ENCODE measurements at regions not wholly inside any gene's neighbourhood (a gene's known extent, or its start where the extent isn't known, plus 50 kb on each side); places are given as distances from the start of the nearest gene placed in this dataset.

DNA sequence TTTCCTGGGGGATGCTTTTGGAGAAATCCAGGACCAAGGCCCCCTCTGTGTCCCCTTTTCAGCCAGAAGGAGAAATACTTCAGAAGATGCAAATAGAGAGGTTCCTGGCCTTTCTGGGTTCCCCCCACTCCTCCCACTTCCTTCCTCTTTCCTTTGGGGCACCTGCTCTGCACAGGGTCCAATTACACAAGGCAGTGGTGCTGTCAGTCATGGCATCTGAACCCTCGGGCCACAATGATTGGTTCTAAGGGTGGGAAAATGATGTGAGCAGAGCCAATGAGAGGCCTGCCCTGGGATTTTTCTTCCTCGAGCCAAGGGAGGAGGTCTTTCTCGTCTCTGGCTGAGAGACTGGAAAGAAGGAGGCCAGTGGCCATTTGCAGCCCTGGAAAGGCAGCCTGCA is 282.2 kb downstream of the NPHP4 start:
- Histone ChIP-seq H3K4me3 (no peak overlapping the region), H3K9me3 (no peaks in the 10 kb centered on the region), H3K4me1 (no peaks in the 10 kb centered on the region), H3K27me3 (no peaks in the 10 kb centered on the region), H3K27ac (no peak overlapping the region), H3K36me3 (no peaks in the 10 kb centered on the region)
- DNase-seq (ENCODE audit: low spot score in 2 of 2) = no peak
- TF ChIP-seq, protein P1, sequence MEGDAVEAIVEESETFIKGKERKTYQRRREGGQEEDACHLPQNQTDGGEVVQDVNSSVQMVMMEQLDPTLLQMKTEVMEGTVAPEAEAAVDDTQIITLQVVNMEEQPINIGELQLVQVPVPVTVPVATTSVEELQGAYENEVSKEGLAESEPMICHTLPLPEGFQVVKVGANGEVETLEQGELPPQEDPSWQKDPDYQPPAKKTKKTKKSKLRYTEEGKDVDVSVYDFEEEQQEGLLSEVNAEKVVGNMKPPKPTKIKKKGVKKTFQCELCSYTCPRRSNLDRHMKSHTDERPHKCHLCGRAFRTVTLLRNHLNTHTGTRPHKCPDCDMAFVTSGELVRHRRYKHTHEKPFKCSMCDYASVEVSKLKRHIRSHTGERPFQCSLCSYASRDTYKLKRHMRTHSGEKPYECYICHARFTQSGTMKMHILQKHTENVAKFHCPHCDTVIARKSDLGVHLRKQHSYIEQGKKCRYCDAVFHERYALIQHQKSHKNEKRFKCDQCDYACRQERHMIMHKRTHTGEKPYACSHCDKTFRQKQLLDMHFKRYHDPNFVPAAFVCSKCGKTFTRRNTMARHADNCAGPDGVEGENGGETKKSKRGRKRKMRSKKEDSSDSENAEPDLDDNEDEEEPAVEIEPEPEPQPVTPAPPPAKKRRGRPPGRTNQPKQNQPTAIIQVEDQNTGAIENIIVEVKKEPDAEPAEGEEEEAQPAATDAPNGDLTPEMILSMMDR (IDR thresholded peaks at IDR 0.05) = no peak
- intact Hi-C loops (cut with DNase I) = no loop called here

DNA sequence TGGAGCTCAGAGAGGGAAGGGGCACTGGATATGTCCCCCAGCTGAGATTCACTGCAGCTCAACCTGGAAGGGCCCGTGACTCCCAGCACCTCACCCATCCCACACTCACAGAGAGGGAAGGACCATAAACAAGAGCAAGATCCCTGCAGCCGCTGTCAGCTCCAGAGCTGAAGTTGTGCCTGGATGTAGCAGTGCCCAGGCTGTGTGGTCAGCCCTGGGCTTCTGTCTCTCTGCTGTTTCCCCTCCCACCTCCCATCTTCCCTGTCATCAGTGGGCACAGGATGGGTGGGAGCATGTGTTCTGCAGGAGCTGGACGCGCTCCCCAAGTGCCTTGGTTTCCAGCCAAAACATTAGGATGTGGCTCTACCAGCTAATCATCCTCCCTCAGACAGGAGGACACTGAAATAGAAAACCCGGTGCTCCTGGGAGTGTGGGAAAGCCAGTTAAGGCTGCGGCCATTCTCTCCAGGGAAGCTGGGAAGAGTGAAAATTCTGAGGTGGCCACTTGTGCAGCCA is 282.7 kb downstream of the NPHP4 start:
- Histone ChIP-seq H3K27ac (no peak overlapping the region), H3K9me3 (no peaks in the 10 kb centered on the region), H3K36me3 (no peaks in the 10 kb centered on the region), H3K27me3 (no peaks in the 10 kb centered on the region), H3K4me3 (no peak overlapping the region), H3K4me1 (no peaks in the 10 kb centered on the region)
- TF ChIP-seq, protein P1 (IDR thresholded peaks at IDR 0.05) = no peak
- DNase-seq (ENCODE audit: low spot score in 2 of 2) = no peak
- intact Hi-C loops (cut with DNase I) = no loop called here

DNA sequence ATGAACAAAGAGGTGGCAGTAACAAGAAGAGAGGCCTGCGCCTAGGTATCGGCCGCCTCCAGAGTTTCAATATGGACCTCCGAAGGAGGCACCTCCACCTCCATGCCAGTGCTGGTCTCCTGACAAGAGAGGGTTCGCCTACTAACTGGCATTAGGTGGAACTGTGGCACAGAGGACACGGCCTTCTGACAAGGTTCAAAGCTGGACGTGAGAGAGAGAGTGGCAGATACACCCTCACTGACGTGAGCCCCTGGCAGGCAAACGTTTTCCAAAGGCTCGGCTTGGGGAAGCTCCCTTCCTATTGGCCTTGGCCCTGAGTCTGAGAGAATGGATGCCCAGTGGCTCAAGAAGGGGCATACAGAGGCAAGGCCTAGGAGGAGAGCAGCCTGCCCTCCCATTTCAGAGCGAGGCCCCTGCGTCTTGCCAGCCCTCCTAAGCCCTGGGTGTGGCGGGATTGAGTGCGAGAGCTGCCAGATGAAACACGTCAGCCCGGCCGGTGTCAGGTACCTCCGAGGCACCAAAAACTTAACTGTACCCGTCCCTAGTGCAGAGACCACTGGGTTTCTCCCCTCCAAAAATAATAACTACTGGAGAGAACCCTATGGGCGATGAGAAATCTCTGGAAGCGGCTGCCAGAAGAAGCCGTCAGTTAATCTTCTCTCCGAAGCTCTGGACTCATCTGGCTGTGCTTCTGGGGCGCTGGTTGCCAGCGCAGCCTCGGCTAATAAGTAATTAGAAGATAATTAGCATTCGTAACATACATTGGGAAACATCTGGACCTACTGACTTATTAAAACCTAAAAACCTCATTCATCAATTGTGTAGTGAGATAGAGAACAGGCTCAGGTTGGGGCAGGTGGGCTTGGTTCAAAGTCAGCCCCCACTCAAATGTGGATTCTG is 283.6 kb downstream of the NPHP4 start:
- DNase-seq (ENCODE audit: low spot score in 2 of 2) = no peak
- intact Hi-C loops (cut with DNase I) = no loop called here
- no peaks in the 10 kb centered on the region for H3K36me3 ChIP-seq
- H3K27me3 ChIP-seq = no peaks in the 10 kb centered on the region
- no peaks in the 10 kb centered on the region for H3K9me3 ChIP-seq
- no peak overlapping the region for H3K27ac ChIP-seq
- no peaks in the 10 kb centered on the region for H3K4me1 ChIP-seq
- H3K4me3 ChIP-seq = no peak overlapping the region
- TF ChIP-seq, protein P1 (IDR thresholded peaks at IDR 0.05) = no peak

DNA sequence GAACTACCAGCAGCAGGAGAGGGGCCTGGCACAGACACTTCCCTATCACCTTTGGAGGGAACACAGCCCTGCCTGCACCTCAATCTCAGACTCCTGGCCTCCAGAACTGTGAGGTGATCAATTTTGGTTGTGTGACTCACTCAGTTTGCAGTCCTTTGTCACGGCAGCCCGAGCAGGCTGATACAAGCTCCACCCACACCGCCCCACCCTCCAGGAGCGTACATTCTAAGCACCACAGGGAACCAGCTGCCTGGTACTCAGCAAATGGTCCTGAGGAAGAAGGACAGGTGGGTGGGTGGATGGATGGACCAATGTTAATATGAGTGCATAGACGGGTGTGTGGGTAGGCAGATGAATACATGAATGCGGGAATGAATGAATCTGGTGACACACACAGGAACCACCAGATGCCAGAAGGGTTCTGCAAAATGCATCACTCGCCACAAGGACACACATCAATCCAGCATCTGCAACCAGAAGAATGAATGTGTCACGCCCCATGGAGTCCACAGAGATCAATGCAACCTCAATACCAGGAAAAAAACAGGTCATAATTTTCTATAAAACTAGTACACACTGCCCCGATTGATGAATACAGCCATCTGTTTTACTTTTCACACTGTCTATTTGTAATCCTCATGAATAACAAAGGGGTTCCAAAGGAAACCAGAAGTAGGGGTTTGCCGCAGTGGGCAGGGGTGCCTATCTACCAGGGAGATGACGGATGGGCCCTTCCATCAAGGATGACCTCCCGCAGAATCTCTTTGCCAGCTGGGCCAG is 284.5 kb downstream of the NPHP4 start:
- TF ChIP-seq, protein P1 (IDR thresholded peaks at IDR 0.05) = no peak
- no peaks in the 10 kb centered on the region for H3K36me3 ChIP-seq
- H3K27me3 ChIP-seq = no peaks in the 10 kb centered on the region
- intact Hi-C loops (cut with DNase I) = no loop called here
- no peak for DNase-seq (ENCODE audit: low spot score in 2 of 2)
- H3K27ac ChIP-seq = no peak overlapping the region
- H3K4me1 ChIP-seq = no peaks in the 10 kb centered on the region
- H3K9me3 ChIP-seq = no peaks in the 10 kb centered on the region
- H3K4me3 ChIP-seq = no peak overlapping the region

DNA sequence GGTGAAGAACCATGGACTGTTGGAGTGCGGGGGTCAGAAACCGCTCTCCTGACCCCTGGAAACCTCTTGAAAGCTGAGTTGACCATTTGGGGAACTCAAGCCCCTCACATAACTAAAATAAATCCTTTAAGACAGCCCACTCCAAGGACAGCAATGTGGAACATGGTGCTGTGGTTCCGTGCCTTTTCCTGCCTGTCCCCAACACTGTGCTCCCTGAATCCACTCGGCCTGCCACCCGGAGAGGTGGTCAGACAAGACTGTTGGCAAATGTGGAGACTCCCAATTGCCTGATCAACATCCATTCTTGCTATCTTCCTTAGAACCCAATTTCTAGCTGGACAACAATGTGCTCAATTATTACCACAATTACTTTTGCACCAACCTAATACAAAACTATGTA is 286.0 kb downstream of the NPHP4 start:
- intact Hi-C loops (cut with DNase I) = no loop called here
- DNase-seq (ENCODE audit: low spot score in 2 of 2) = no peak
- H3K4me3 ChIP-seq = no peak overlapping the region
- no peaks in the 10 kb centered on the region for H3K4me1 ChIP-seq
- no peaks in the 10 kb centered on the region for H3K9me3 ChIP-seq
- TF ChIP-seq, protein P1 (IDR thresholded peaks at IDR 0.05) = no peak
- H3K27ac ChIP-seq = no peak overlapping the region
- no peaks in the 10 kb centered on the region for H3K27me3 ChIP-seq
- H3K36me3 ChIP-seq = no peaks in the 10 kb centered on the region
